Panc1 (cell line): ENCODE measurements at regions not wholly inside any gene's neighbourhood (a gene's known extent, or its start where the extent isn't known, plus 50 kb on each side); places are given as distances from the start of the nearest gene placed in this dataset.

ENCODE experiments used
- ATAC-seq: fragments of 200-7000 bp; cut with Tn5 transposase; 2 replicates; pipeline ENCODE4 v1.9.1; 2020; ENCODE audit warnings: mild to moderate bottlenecking, moderate library complexity
- BruUV-seq: library from RNA; stranded (reverse); fragments of 400-500 nt; replicated peaks from 2 replicates; lab custom pipeline; 2021; lab: Mats Ljungman, UMichigan
- CTCF ChIA-PET: fragments of 300-600 bp; sonication (Branson Sonifier 250); formaldehyde crosslinking; loops from one replicate; lab custom pipeline; 2022; ENCODE audit warnings: antibody characterized with exemption; lab: Charles Lee
- POLR2A ChIA-PET: fragments of 300-600 bp; sonication (Branson Sonifier 250); formaldehyde crosslinking; loops from one replicate; lab custom pipeline; 2022; ENCODE audit warnings: antibody characterized with exemption; lab: Charles Lee
- DNase-seq: peaks from one replicate; pipeline ENCODE4 v3.0.0-alpha.2; 2010; ENCODE audit warnings: low read depth, low spot score
- H3K27ac ChIP-seq: 2 replicates; pipeline ENCODE4 v1.5.1; 2011; ENCODE audit warnings: mild to moderate bottlenecking, low read length, inconsistent platforms
- H3K27me3 ChIP-seq: fragments of 200-500 bp; sonication (Bioruptor generic); 2 replicates; pipeline ENCODE4 v1.6.0; 2014; ENCODE audit warnings: low read length, inconsistent platforms; ENCODE audit not compliant: control insufficient read depth, insufficient read depth
- H3K36me3 ChIP-seq: fragments of 200-500 bp; sonication (Bioruptor generic); 2 replicates; pipeline ENCODE4 v1.5.1; 2014; ENCODE audit warnings: inconsistent platforms, mild to moderate bottlenecking, low read length, moderate library complexity; ENCODE audit not compliant: control insufficient read depth, insufficient read depth
- H3K4me1 ChIP-seq: 2 replicates; pipeline ENCODE4 v1.5.1; 2011; ENCODE audit warnings: inconsistent platforms, mild to moderate bottlenecking, low read length, moderate library complexity; ENCODE audit not compliant: control insufficient read depth, insufficient read depth
- H3K4me3 ChIP-seq, 2 experiments: 2 replicates each; pipeline ENCODE4 v1.5.1; 2011 to 2012; ENCODE audit warnings: low read depth in 2 of 2, low read length in 2 of 2, mild to moderate bottlenecking in 2 of 2, inconsistent platforms in 1 of 2, moderate library complexity in 1 of 2
- H3K9me3 ChIP-seq: fragments of 200-500 bp; sonication (Bioruptor generic); 2 replicates; pipeline ENCODE4 v1.5.1; 2014; ENCODE audit warnings: low read depth, mild to moderate bottlenecking, inconsistent platforms, low read length, moderate library complexity; ENCODE audit not compliant: control insufficient read depth, insufficient read depth
- POLR2AphosphoS5 ChIP-seq: IDR thresholded peaks from 2 replicates; pipeline ENCODE4 v1.6.1; 2012; ENCODE audit warnings: mild to moderate bottlenecking, low read depth, low read length, moderate library complexity
- REST ChIP-seq, 2 experiments: IDR thresholded peaks; 2 replicates each; pipeline ENCODE4 v1.6.1; 2011 to 2012; ENCODE audit warnings: low read depth in 2 of 2, control low read depth in 1 of 2, low read length in 1 of 2, mild to moderate bottlenecking in 1 of 2, moderate library complexity in 1 of 2; ENCODE audit not compliant: insufficient read depth in 1 of 2
- SIN3A ChIP-seq: IDR thresholded peaks from 2 replicates; pipeline ENCODE4 v1.6.1; 2012; ENCODE audit warnings: low read depth, mild to moderate bottlenecking, low read length, moderate library complexity, borderline replicate concordance; ENCODE audit not compliant: insufficient read depth
- TCF7L2 ChIP-seq: IDR thresholded peaks from 2 replicates; pipeline ENCODE4 v1.6.1; 2011; ENCODE audit warnings: mild to moderate bottlenecking, low read depth, low read length, inconsistent platforms
- in situ Hi-C: cut with HindIII; loops from 2 replicates; pipeline ENCODE4 v1.10.0; 2016; ENCODE audit warnings: low sequenced_read_pairs, low pct_unique_long_range_greater_than_20kb
- intact Hi-C: fragments of 100-400 bp; cut with micrococcal nuclease; formaldehyde crosslinking; loops from one replicate; pipeline ENCODE4 v1.10.0; 2022; ENCODE audit not compliant: unreplicated experiment
- TF ChIP-seq, protein P1 (sequence below): fragments of 450-650 bp; IDR thresholded peaks from 2 replicates; pipeline ENCODE4 v1.5.1; 2017; ENCODE audit warnings: mild to moderate bottlenecking

DNA sequence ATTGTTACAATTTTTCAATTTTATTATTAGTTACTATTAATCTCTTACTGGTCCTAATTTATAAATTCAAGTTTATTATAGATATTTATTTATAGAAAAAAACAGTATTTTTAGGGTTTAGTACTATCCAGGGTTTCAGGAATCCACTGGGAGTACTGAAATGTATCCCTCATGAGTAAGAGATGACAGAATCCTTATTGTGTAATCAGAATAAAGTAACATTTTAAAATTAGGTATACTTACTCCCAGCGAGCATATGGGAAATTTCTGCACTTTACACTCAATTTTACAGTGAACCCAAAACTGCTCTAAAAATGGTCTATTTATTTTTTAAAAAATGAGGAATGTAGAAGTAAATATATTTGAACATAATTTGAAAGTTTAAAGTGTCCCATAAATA, 202.7 kb downstream of the CGGBP1 start:
- no peak for DNase-seq
- ATAC-seq: no peak
- no peak for TF ChIP-seq TCF7L2
- TF ChIP-seq, protein P1, sequence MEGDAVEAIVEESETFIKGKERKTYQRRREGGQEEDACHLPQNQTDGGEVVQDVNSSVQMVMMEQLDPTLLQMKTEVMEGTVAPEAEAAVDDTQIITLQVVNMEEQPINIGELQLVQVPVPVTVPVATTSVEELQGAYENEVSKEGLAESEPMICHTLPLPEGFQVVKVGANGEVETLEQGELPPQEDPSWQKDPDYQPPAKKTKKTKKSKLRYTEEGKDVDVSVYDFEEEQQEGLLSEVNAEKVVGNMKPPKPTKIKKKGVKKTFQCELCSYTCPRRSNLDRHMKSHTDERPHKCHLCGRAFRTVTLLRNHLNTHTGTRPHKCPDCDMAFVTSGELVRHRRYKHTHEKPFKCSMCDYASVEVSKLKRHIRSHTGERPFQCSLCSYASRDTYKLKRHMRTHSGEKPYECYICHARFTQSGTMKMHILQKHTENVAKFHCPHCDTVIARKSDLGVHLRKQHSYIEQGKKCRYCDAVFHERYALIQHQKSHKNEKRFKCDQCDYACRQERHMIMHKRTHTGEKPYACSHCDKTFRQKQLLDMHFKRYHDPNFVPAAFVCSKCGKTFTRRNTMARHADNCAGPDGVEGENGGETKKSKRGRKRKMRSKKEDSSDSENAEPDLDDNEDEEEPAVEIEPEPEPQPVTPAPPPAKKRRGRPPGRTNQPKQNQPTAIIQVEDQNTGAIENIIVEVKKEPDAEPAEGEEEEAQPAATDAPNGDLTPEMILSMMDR: no peak
- TF ChIP-seq POLR2AphosphoS5: no peak
- TF ChIP-seq REST (IDR thresholded peaks at IDR 0.05; ENCODE audit: insufficient read depth in 1 of 2, low read depth in 2 of 2, low read length in 1 of 2): no peak
- TF ChIP-seq SIN3A: no peak
- Histone ChIP-seq H3K9me3 (no peaks in the 10 kb centered on the region), H3K27ac (no peak overlapping the region), H3K36me3 (no peaks in the 10 kb centered on the region), H3K27me3 (no peaks in the 10 kb centered on the region), H3K4me3 (no peak overlapping the region), H3K4me1 (no peaks in the 10 kb centered on the region)
- POLR2A ChIA-PET: no interaction called here
- CTCF ChIA-PET: no interaction called here
- no TSS peak for BruUV-seq
- intact Hi-C loops (no loop called here), in situ Hi-C loops (no loop called here)

GRCh38 chr3:87855616-87856015, 203.2 kb downstream of the CGGBP1 start:
- intact Hi-C loops: no loop called here
- no peak overlapping the region for H3K27ac ChIP-seq
- CTCF ChIA-PET: no interaction called here
- POLR2A ChIA-PET: no interaction called here
- no peaks in the 10 kb centered on the region for H3K27me3 ChIP-seq
- H3K4me1 ChIP-seq: no peaks in the 10 kb centered on the region
- H3K4me3 ChIP-seq: no peak overlapping the region
- no peaks in the 10 kb centered on the region for H3K36me3 ChIP-seq
- in situ Hi-C loops: no loop called here
- no TSS peak for BruUV-seq
- no peak for ATAC-seq
- no peak for DNase-seq
- TF ChIP-seq, protein P1: no peak
- TF ChIP-seq SIN3A: no peak
- TF ChIP-seq POLR2AphosphoS5: no peak
- TF ChIP-seq TCF7L2: no peak
- no peak for TF ChIP-seq REST (IDR thresholded peaks at IDR 0.05; ENCODE audit: insufficient read depth in 1 of 2, low read depth in 2 of 2, low read length in 1 of 2)
- H3K9me3 ChIP-seq: no peaks in the 10 kb centered on the region
